GM10266 (cell line): ENCODE measurements at regions not wholly inside any gene's neighbourhood (a gene's known extent, or its start where the extent isn't known, plus 50 kb on each side); places are given as distances from the start of the nearest gene placed in this dataset.
A peak's percentile ranks its signal among the peaks of the same experiment; 100 is the strongest.

Experiments
- DNase-seq: peaks from one replicate; pipeline ENCODE4 v3.0.0; 2012; ENCODE audit errors: extremely low spot score
- TF ChIP-seq, protein P1 (sequence below): IDR thresholded peaks from 2 replicates; pipeline ENCODE4 v1.5.1; 2012; ENCODE audit warnings: mild to moderate bottlenecking, low read depth; ENCODE audit not compliant: control insufficient read depth, insufficient read depth; ENCODE audit errors: missing control alignments

DNA sequence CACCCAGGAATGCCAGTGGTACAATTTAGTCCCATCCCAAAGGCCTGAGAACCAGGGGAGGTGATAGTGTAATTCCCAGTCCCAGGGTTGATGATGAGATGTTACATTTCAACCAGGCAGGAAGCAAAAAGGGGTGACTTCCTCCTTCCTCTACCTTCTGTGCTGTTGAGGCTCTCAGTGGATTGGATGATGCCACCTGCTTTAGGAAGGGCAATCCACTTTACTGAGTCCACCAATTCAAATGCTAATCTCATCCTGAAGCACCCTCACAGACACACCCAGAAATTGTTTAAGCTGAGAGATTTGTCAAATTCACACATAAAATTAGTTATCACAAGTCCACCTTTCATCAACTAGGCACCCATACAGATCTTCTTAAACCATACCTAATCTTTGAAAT is 418.5 kb upstream of the GOLIM4 start:
- DNase-seq: no peak

DNA sequence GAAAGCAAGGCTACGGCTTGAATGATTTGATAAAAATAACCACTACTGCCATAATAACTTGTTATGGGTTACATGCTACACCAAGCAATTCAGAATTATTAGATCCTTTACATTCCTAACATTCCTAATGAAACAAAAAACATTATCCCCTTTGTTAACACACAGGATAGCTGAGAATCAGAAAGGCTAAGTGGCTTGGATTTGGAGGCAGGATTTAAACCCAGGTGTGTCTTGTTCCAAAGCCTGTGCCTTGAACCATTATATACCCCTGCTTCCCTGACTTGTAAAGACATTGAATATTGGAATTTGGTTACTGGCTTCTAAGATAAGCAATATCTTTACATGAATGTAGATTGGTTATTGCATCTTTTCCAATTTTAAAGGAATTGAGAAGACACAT is 417.1 kb upstream of the GOLIM4 start:
- no peak for DNase-seq
- TF ChIP-seq, protein P1, sequence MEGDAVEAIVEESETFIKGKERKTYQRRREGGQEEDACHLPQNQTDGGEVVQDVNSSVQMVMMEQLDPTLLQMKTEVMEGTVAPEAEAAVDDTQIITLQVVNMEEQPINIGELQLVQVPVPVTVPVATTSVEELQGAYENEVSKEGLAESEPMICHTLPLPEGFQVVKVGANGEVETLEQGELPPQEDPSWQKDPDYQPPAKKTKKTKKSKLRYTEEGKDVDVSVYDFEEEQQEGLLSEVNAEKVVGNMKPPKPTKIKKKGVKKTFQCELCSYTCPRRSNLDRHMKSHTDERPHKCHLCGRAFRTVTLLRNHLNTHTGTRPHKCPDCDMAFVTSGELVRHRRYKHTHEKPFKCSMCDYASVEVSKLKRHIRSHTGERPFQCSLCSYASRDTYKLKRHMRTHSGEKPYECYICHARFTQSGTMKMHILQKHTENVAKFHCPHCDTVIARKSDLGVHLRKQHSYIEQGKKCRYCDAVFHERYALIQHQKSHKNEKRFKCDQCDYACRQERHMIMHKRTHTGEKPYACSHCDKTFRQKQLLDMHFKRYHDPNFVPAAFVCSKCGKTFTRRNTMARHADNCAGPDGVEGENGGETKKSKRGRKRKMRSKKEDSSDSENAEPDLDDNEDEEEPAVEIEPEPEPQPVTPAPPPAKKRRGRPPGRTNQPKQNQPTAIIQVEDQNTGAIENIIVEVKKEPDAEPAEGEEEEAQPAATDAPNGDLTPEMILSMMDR: no peak

More for the DNA sequence above, 418.5 kb upstream of the GOLIM4 start:
- TF ChIP-seq, protein P1: no peak

DNA sequence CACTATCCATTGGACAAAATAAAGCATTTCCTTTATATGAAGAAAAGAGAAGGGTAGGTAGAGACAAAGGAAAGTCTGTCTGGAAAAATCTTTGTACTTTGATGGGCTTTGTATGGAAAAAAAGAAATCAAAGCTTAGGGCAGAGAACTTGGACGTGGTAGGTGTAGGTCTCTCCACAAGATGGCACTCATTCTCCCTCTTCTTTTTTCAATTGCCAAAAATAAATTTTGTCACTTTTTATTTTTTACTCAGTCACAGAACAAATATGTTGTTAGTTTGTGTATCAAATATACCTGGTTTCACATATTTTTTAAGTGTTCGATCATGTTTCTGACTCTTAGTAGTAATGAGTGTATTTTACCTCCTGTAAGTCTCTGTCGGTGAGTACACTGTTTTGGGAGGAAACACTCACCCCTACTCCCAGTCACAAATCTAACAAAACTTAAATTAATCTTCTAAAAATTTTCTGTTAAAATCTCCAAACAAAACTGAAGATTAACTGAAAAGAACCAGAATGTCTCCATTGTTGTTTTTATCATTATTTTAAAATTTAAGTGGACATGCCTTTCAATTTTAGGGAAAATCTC is 415.8 kb upstream of the GOLIM4 start:
- DNase-seq: peak; percentile 13
- TF ChIP-seq, protein P1: peak; percentile 56

DNA sequence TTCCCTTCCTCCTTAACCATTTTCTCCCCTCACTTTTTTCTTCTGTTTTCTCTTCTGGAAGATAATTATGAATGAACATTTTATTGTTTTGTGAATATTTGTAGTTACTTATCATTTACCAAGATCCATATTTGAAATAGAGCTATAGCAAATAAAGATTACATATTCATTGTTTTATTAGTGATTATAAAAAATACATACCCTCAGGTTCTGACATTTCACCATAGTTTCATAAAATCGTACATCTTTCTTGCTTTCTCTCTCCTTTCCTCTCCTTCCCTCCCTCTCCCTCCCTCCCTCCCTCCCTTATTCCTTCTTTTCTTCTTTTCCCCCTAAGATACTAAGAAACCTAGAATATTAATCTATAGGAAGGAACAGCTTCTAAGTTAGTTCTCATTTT is 410.9 kb upstream of the GOLIM4 start:
- no peak for DNase-seq
- TF ChIP-seq, protein P1: no peak

DNA sequence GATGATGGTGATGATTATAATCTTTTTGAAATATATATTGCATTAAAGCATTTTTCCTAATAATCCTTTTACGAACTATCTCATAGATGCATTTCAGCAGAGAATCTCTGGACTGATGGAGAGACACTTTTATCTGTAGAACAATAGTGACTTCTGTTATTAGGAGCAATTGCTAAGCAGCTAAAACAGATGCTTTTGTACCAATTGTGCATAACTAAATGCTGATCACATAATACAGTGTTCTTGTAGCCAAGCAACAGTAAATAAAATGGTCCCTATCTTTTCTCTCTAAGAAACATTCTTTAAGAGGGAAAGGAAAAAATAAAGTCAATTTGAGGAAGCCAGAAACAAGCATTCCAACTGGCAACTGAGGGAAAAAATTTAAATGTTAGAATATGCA is 405.8 kb upstream of the GOLIM4 start:
- no peak for DNase-seq
- TF ChIP-seq, protein P1: no peak

DNA sequence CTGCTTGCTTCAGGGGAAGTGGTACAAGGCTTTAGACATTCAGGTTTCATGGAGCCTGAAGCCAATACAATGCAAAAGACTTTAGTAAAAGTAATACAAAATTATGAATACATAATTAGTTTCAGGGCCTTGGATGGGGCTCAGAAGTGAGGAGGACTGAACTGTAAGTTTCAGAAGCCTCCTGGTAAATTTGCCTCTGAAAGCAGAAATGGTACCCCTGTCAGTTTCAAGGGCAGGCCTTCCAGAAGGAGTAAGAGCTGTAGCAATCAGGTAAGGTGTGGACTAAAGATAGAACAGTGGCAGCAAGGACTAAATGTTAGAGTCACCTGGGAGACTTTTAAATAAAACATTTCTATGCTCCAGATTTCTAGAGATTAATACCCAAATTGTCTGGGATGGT is 402.5 kb upstream of the GOLIM4 start:
- DNase-seq: no peak
- TF ChIP-seq, protein P1: no peak

DNA sequence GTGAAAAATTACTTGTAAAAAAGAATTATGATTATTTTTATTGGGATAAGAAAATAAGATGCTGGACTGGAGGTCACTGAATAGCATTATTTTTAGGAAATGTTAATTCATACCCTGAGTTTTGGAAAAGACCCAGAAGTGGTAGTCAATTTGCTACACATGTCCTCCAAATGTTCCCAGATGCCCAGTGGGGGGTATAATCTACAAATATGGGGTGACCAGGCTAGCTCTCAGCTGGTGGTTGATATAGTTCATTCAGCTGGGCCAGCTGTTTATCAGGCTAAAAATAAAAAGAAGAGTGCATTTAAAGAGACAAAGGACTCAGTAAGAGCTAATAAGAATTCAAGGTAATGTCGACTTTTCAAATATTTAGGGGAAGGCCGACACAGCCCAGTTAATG is 402.0 kb upstream of the GOLIM4 start:
- DNase-seq: no peak
- TF ChIP-seq, protein P1: no peak
